HG03521 (cell line): ENCODE measurements at regions not wholly inside any gene's neighbourhood (a gene's known extent, or its start where the extent isn't known, plus 50 kb on each side); places are given as distances from the start of the nearest gene placed in this dataset.

Experiments
- ATAC-seq: cut with Tn5 transposase; IDR thresholded peaks from one replicate; pipeline ENCODE4 v1.9.1; 2021; ENCODE audit warnings: mild to moderate bottlenecking, moderate library complexity; ENCODE audit not compliant: unreplicated experiment

- no peak for ATAC-seq
Measured at GRCh38 chr13:65095161-65096082, 2134.7 kb downstream of the PCDH9 start.

GRCh38 chr13:65093357-65093756 is 2136.8 kb downstream of the PCDH9 start:
- ATAC-seq = no peak

GRCh38 chr13:65091031-65091430 is 2139.1 kb downstream of the PCDH9 start:
- no peak for ATAC-seq

GRCh38 chr13:65090186-65090585 is 2139.9 kb downstream of the PCDH9 start:
- no peak for ATAC-seq

GRCh38 chr13:65088906-65089305 is 2141.2 kb downstream of the PCDH9 start:
- ATAC-seq = no peak

- no peak for ATAC-seq
Measured at GRCh38 chr13:65085977-65086376, 2144.2 kb downstream of the PCDH9 start.

- ATAC-seq = no peak
Measured at GRCh38 chr13:65074248-65074647, 2155.9 kb downstream of the PCDH9 start.

- no peak for ATAC-seq
Measured at GRCh38 chr13:65064967-65065366, 2165.2 kb downstream of the PCDH9 start.

GRCh38 chr13:65063753-65064152 is 2166.4 kb downstream of the PCDH9 start:
- no peak for ATAC-seq

GRCh38 chr13:65057986-65058385 is 2172.2 kb downstream of the PCDH9 start:
- no peak for ATAC-seq

GRCh38 chr13:65054277-65054676 is 2175.9 kb downstream of the PCDH9 start:
- no peak for ATAC-seq

GRCh38 chr13:65036999-65037398 is 2193.1 kb downstream of the PCDH9 start:
- no peak for ATAC-seq

- no peak for ATAC-seq
Measured at GRCh38 chr13:65035302-65035701, 2194.8 kb downstream of the PCDH9 start.

- no peak for ATAC-seq
Measured at GRCh38 chr13:65034266-65034665, 2195.9 kb downstream of the PCDH9 start.

- ATAC-seq = no peak
Measured at GRCh38 chr13:65032825-65033224, 2197.3 kb downstream of the PCDH9 start.

- ATAC-seq = no peak
Measured at GRCh38 chr13:65028101-65028500, 2202.0 kb downstream of the PCDH9 start.

- no peak for ATAC-seq
Measured at GRCh38 chr13:65026505-65026904, 2203.6 kb downstream of the PCDH9 start.

GRCh38 chr13:65011378-65011777 is 2218.8 kb downstream of the PCDH9 start:
- no peak for ATAC-seq

GRCh38 chr13:64997438-64997837 is 2232.7 kb downstream of the PCDH9 start:
- no peak for ATAC-seq

GRCh38 chr13:64993514-64994164 is 2236.5 kb downstream of the PCDH9 start:
- no peak for ATAC-seq

GRCh38 chr13:64992314-64992713 is 2237.8 kb downstream of the PCDH9 start:
- no peak for ATAC-seq

- ATAC-seq = no peak
Measured at GRCh38 chr13:64985075-64985474, 2245.1 kb downstream of the PCDH9 start.
